Brain microvascular endothelial cell (primary cell): ENCODE measurements at regions not wholly inside any gene's neighbourhood (a gene's known extent, or its start where the extent isn't known, plus 50 kb on each side); places are given as distances from the start of the nearest gene placed in this dataset.

ENCODE experiments used
- DNase-seq: peaks from one replicate; pipeline ENCODE4 v3.0.0-alpha.2; 2020
- H3K27ac ChIP-seq: fragments of 250-450 bp; sonication (Bioruptor Pico); 2 replicates; pipeline ENCODE4 v1.5.1; 2020; ENCODE audit warnings: mild to moderate bottlenecking, moderate library complexity
- H3K27me3 ChIP-seq: fragments of 250-450 bp; sonication (Bioruptor Pico); replicated peaks from 2 replicates; pipeline ENCODE4 v1.5.1; 2020; ENCODE audit warnings: mild to moderate bottlenecking
- H3K36me3 ChIP-seq: fragments of 250-450 bp; sonication (Bioruptor Pico); replicated peaks from 2 replicates; pipeline ENCODE4 v1.5.1; 2020; ENCODE audit warnings: mild to moderate bottlenecking
- H3K4me3 ChIP-seq: 2 replicates; pipeline ENCODE4 v1.5.1; 2011; ENCODE audit warnings: low read depth, mild to moderate bottlenecking, control low read depth, low read length, moderate library complexity
- CTCF ChIP-seq: IDR thresholded peaks from 2 replicates; pipeline ENCODE4 v1.5.1; 2011; ENCODE audit warnings: low read depth, mild to moderate bottlenecking, moderate library complexity, low read length, control low read depth, inconsistent platforms; ENCODE audit errors: missing control alignments
- in situ Hi-C: cut with HindIII; loops from 2 replicates; pipeline ENCODE4 v1.10.0; 2017; ENCODE audit warnings: low sequenced_read_pairs, low pct_ligation_motif_present

- Histone ChIP-seq H3K27ac (no peak overlapping the region), H3K36me3 (no peaks in the 10 kb centered on the region), H3K27me3 (no peaks in the 10 kb centered on the region), H3K4me3 (no peak overlapping the region)
- no peak for DNase-seq
- TF ChIP-seq CTCF: no peak
- in situ Hi-C loops: no loop called here
These were observed 1631.9 kb upstream of the PABPC4L start for GRCh38 chr4:135833529-135833928.

- DNase-seq: no peak
- Histone ChIP-seq H3K36me3 (no peaks in the 10 kb centered on the region), H3K4me3 (no peak overlapping the region), H3K27ac (no peak overlapping the region), H3K27me3 (no peaks in the 10 kb centered on the region)
- in situ Hi-C loops: no loop called here
- TF ChIP-seq CTCF: no peak
These were observed 1623.2 kb upstream of the PABPC4L start for GRCh38 chr4:135824759-135825296.

GRCh38 chr4:135804785-135805184 lies 1603.2 kb upstream of the PABPC4L start:
- no peaks in the 10 kb centered on the region for H3K36me3 ChIP-seq
- in situ Hi-C loops: no loop called here
- TF ChIP-seq CTCF: no peak

GRCh38 chr4:135777361-135777760 lies 1575.8 kb upstream of the PABPC4L start:
- no peaks in the 10 kb centered on the region for H3K27me3 ChIP-seq
- no peak overlapping the region for H3K27ac ChIP-seq
- in situ Hi-C loops: no loop called here
- no peaks in the 10 kb centered on the region for H3K36me3 ChIP-seq
- H3K4me3 ChIP-seq: no peak overlapping the region
- peak; percentile 40 for DNase-seq
- no peak for TF ChIP-seq CTCF

More at GRCh38 chr4:135804785-135805184, 1603.2 kb upstream of the PABPC4L start:
- Histone ChIP-seq H3K4me3 (no peak overlapping the region), H3K27me3 (no peaks in the 10 kb centered on the region), H3K27ac (no peak overlapping the region)
- no peak for DNase-seq

GRCh38 chr4:135775909-135776308 lies 1574.3 kb upstream of the PABPC4L start:
- in situ Hi-C loops: no loop called here
- no peaks in the 10 kb centered on the region for H3K36me3 ChIP-seq
- no peaks in the 10 kb centered on the region for H3K27me3 ChIP-seq
- DNase-seq: no peak
- H3K27ac ChIP-seq: no peak overlapping the region
- no peak overlapping the region for H3K4me3 ChIP-seq
- TF ChIP-seq CTCF: no peak

- DNase-seq: no peak
- Histone ChIP-seq H3K36me3 (no peaks in the 10 kb centered on the region), H3K27ac (no peak overlapping the region), H3K4me3 (no peak overlapping the region), H3K27me3 (no peaks in the 10 kb centered on the region)
- in situ Hi-C loops: no loop called here
- no peak for TF ChIP-seq CTCF
These were observed 1568.9 kb upstream of the PABPC4L start for GRCh38 chr4:135770505-135770904.
